ENCODE measurements at regions not wholly inside any gene's neighbourhood (a gene's known extent, or its start where the extent isn't known, plus 50 kb on each side); places are given as distances from the start of the nearest gene placed in this dataset.

GRCh38 chr18:78861116-78861515, 118.5 kb upstream of the SALL3 start:
- DNase-seq (ENCODE audit: low spot score): no peak
- in situ Hi-C loops (cut with MboI; ENCODE audit: low pct_unique_long_range_greater_than_20kb, low sequenced_read_pairs, unreplicated experiment): no loop called here
- TF ChIP-seq CTCF (IDR thresholded peaks at IDR 0.05; ENCODE audit: extremely low read depth, insufficient read depth, missing control alignments): no peak

- in situ Hi-C loops (cut with MboI; ENCODE audit: low pct_unique_long_range_greater_than_20kb, low sequenced_read_pairs, unreplicated experiment): no loop called here
- DNase-seq (ENCODE audit: low spot score): no peak
- no peak for TF ChIP-seq CTCF (IDR thresholded peaks at IDR 0.05; ENCODE audit: extremely low read depth, insufficient read depth, missing control alignments)
Measured at GRCh38 chr18:78861706-78862105, 117.9 kb upstream of the SALL3 start.

GRCh38 chr18:78862395-78862794, 117.2 kb upstream of the SALL3 start:
- in situ Hi-C loops (cut with MboI; ENCODE audit: low pct_unique_long_range_greater_than_20kb, low sequenced_read_pairs, unreplicated experiment): no loop called here
- TF ChIP-seq CTCF (IDR thresholded peaks at IDR 0.05; ENCODE audit: extremely low read depth, insufficient read depth, missing control alignments): no peak
- DNase-seq (ENCODE audit: low spot score): no peak

DNA sequence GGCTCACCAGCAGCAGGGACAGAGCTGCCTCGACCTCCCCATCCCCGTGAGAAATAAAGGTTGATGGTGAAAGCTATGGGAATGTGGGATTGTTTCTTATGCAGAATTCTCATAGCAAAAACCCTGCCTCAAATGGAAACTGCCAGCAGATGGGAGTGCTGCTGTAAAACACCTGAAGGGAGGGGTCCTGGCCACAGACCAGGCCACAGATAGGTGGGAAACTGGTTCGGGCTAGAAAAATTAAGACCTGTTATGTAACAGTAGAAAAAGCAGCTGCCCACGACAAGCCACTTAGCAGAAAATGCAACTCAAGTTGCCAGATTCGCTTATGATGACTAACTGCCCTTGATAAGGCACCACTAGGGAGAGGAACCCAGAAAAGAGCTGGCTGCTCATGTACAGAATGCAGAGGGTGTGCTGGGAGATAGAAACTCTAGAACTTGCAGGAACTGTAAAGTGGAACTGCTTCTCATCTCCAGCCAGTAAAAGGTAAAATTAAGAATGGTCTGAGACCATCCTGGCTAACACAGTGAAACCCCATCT, 114.5 kb upstream of the SALL3 start:
- in situ Hi-C loops (cut with MboI; ENCODE audit: low pct_unique_long_range_greater_than_20kb, low sequenced_read_pairs, unreplicated experiment): no loop called here
- no peak for DNase-seq (ENCODE audit: low spot score)

GRCh38 chr18:78865771-78866310, 113.8 kb upstream of the SALL3 start:
- in situ Hi-C loops (cut with MboI; ENCODE audit: low pct_unique_long_range_greater_than_20kb, low sequenced_read_pairs, unreplicated experiment): no loop called here
- no peak for TF ChIP-seq CTCF (IDR thresholded peaks at IDR 0.05; ENCODE audit: extremely low read depth, insufficient read depth, missing control alignments)
- DNase-seq (ENCODE audit: low spot score): no peak

More for the DNA sequence above, 114.5 kb upstream of the SALL3 start:
- no peak for TF ChIP-seq CTCF (IDR thresholded peaks at IDR 0.05; ENCODE audit: extremely low read depth, insufficient read depth, missing control alignments)

- DNase-seq (ENCODE audit: low spot score): no peak
- no peak for TF ChIP-seq CTCF (IDR thresholded peaks at IDR 0.05; ENCODE audit: extremely low read depth, insufficient read depth, missing control alignments)
Measured at GRCh38 chr18:78867131-78867530, 112.5 kb upstream of the SALL3 start.

More at GRCh38 chr18:78867131-78867530, 112.5 kb upstream of the SALL3 start:
- in situ Hi-C loops (cut with MboI; ENCODE audit: low pct_unique_long_range_greater_than_20kb, low sequenced_read_pairs, unreplicated experiment): no loop called here
